NCI-H2081 (cell line): ENCODE measurements at regions not wholly inside any gene's neighbourhood (a gene's known extent, or its start where the extent isn't known, plus 50 kb on each side); places are given as distances from the start of the nearest gene placed in this dataset.

Source experiments
- DNase-seq, 2 experiments: peaks; one replicate each; lab custom pipeline; 2025; lab: John Stamatoyannopoulos, UW

- no peak for DNase-seq
These were observed 300.5 kb downstream of the GRIN2B start for GRCh38 chr12:13680916-13681315.

- DNase-seq = no peak
These were observed 304.5 kb downstream of the GRIN2B start for GRCh38 chr12:13676880-13677279.

- DNase-seq = no peak
These were observed 311.0 kb downstream of the GRIN2B start for GRCh38 chr12:13670285-13670866.

GRCh38 chr12:13668880-13669279, 312.5 kb downstream of the GRIN2B start:
- no peak for DNase-seq

- no peak for DNase-seq
These were observed 314.6 kb downstream of the GRIN2B start for GRCh38 chr12:13666806-13667205.

- DNase-seq = peak; percentile 48 to 59
These were observed 320.2 kb downstream of the GRIN2B start for GRCh38 chr12:13661005-13661887.

- no peak for DNase-seq
These were observed 326.9 kb downstream of the GRIN2B start for GRCh38 chr12:13654456-13654855.

- DNase-seq = no peak
These were observed 329.3 kb downstream of the GRIN2B start for GRCh38 chr12:13652105-13652504.

- DNase-seq = no peak
These were observed 345.7 kb downstream of the GRIN2B start for GRCh38 chr12:13635709-13636108.

- no peak for DNase-seq
These were observed 349.5 kb downstream of the GRIN2B start for GRCh38 chr12:13631873-13632272.

- DNase-seq = no peak
These were observed 351.0 kb downstream of the GRIN2B start for GRCh38 chr12:13630354-13630753.

- no peak for DNase-seq
These were observed 353.3 kb downstream of the GRIN2B start for GRCh38 chr12:13628067-13628466.

GRCh38 chr12:13627536-13627935, 353.9 kb downstream of the GRIN2B start:
- DNase-seq = no peak

GRCh38 chr12:13613297-13613696, 368.1 kb downstream of the GRIN2B start:
- no peak for DNase-seq

GRCh38 chr12:13609894-13610679, 371.3 kb downstream of the GRIN2B start:
- peak in 1 of 2 experiments; percentile 7 for DNase-seq

- DNase-seq = no peak
These were observed 375.1 kb downstream of the GRIN2B start for GRCh38 chr12:13606290-13606689.

GRCh38 chr12:13603953-13604352, 377.4 kb downstream of the GRIN2B start:
- no peak for DNase-seq

- DNase-seq = no peak
These were observed 379.2 kb downstream of the GRIN2B start for GRCh38 chr12:13602172-13602571.

GRCh38 chr12:13599176-13599575, 382.2 kb downstream of the GRIN2B start:
- DNase-seq = no peak

GRCh38 chr12:13597837-13598236, 383.6 kb downstream of the GRIN2B start:
- no peak for DNase-seq

GRCh38 chr12:13597166-13597565, 384.2 kb downstream of the GRIN2B start:
- no peak for DNase-seq

- no peak for DNase-seq
These were observed 384.7 kb downstream of the GRIN2B start for GRCh38 chr12:13596714-13597113.
